ENCODE measurements at regions not wholly inside any gene's neighbourhood (a gene's known extent, or its start where the extent isn't known, plus 50 kb on each side); places are given as distances from the start of the nearest gene placed in this dataset.

- TF ChIP-seq CTCF (IDR thresholded peaks at IDR 0.05) = no peak
- no peak for TF ChIP-seq POLR2A (IDR thresholded peaks at IDR 0.05)
Observed at GRCh38 chr1:105684714-105685113, 1371.8 kb upstream of the PRMT6 start.
